ENCODE measurements at regions not wholly inside any gene's neighbourhood (a gene's known extent, or its start where the extent isn't known, plus 50 kb on each side); places are given as distances from the start of the nearest gene placed in this dataset.
"Not testable (repeated sequence)": the region's sequence is repeated elsewhere in the genome, so short reads cannot be mapped to it uniquely, and the experiment has no call there.

GRCh38 chr7:24052572-24053260 is 231.3 kb upstream of the NPY start:
- DNase-seq (ENCODE audit: low read depth in 2 of 2): no peak

- no peak for DNase-seq (ENCODE audit: low read depth in 2 of 2)
These were observed 229.8 kb upstream of the NPY start for GRCh38 chr7:24054236-24054635.

GRCh38 chr7:24057243-24057642 is 226.7 kb upstream of the NPY start:
- DNase-seq (ENCODE audit: low read depth in 2 of 2): no peak

GRCh38 chr7:24058953-24059352 is 225.0 kb upstream of the NPY start:
- DNase-seq (ENCODE audit: low read depth in 2 of 2): no peak

GRCh38 chr7:24059775-24060174 is 224.2 kb upstream of the NPY start:
- no peak for DNase-seq (ENCODE audit: low read depth in 2 of 2)

- no peak for DNase-seq (ENCODE audit: low read depth in 2 of 2)
These were observed 220.3 kb upstream of the NPY start for GRCh38 chr7:24063721-24064120.

GRCh38 chr7:24069751-24070150 is 214.2 kb upstream of the NPY start:
- no peak for DNase-seq (ENCODE audit: low read depth in 2 of 2)

- DNase-seq (ENCODE audit: low read depth in 2 of 2): no peak
These were observed 210.2 kb upstream of the NPY start for GRCh38 chr7:24073651-24074420.

- DNase-seq (ENCODE audit: low read depth in 2 of 2): no peak
These were observed 208.6 kb upstream of the NPY start for GRCh38 chr7:24075426-24075810.

- DNase-seq (ENCODE audit: low read depth in 2 of 2): no peak
These were observed 201.2 kb upstream of the NPY start for GRCh38 chr7:24082826-24083225.

GRCh38 chr7:24102988-24103387 is 181.0 kb upstream of the NPY start:
- DNase-seq (ENCODE audit: low read depth in 2 of 2): no peak

GRCh38 chr7:24108906-24109376 is 175.0 kb upstream of the NPY start:
- no peak for DNase-seq (ENCODE audit: low read depth in 2 of 2)

GRCh38 chr7:24110056-24110455 is 173.9 kb upstream of the NPY start:
- DNase-seq (ENCODE audit: low read depth in 2 of 2): no peak

GRCh38 chr7:24113506-24113905 is 170.5 kb upstream of the NPY start:
- no peak for DNase-seq (ENCODE audit: low read depth in 2 of 2)

GRCh38 chr7:24115661-24116060 is 168.3 kb upstream of the NPY start:
- DNase-seq (ENCODE audit: low read depth in 2 of 2): no peak

- DNase-seq (ENCODE audit: low read depth in 2 of 2): not testable (repeated sequence)
These were observed 166.0 kb upstream of the NPY start for GRCh38 chr7:24117903-24118499.

- DNase-seq (ENCODE audit: low read depth in 2 of 2): no peak
These were observed 164.1 kb upstream of the NPY start for GRCh38 chr7:24119852-24120251.

- DNase-seq (ENCODE audit: low read depth in 2 of 2): no peak
These were observed 160.9 kb upstream of the NPY start for GRCh38 chr7:24123076-24123475.

GRCh38 chr7:24125765-24126164 is 158.2 kb upstream of the NPY start:
- no peak for DNase-seq (ENCODE audit: low read depth in 2 of 2)

GRCh38 chr7:24127930-24128329 is 156.1 kb upstream of the NPY start:
- no peak for DNase-seq (ENCODE audit: low read depth in 2 of 2)

GRCh38 chr7:24129597-24129996 is 154.4 kb upstream of the NPY start:
- DNase-seq (ENCODE audit: low read depth in 2 of 2): no peak

- DNase-seq (ENCODE audit: low read depth in 2 of 2): no peak
These were observed 153.4 kb upstream of the NPY start for GRCh38 chr7:24130631-24131030.

GRCh38 chr7:24133691-24134090 is 150.3 kb upstream of the NPY start:
- DNase-seq (ENCODE audit: low read depth in 2 of 2): no peak
